ENCODE measurements at regions not wholly inside any gene's neighbourhood (a gene's known extent, or its start where the extent isn't known, plus 50 kb on each side); places are given as distances from the start of the nearest gene placed in this dataset.
A peak's percentile ranks its signal among the peaks of the same experiment; 100 is the strongest.

- no peaks in the 10 kb centered on the region for H3K4me1 ChIP-seq
- H3K4me3 ChIP-seq, result no peak overlapping the region
- DNase-seq (ENCODE audit: low spot score in 2 of 2), result no peak
- H3K27ac ChIP-seq, result no peak overlapping the region
- H3K36me3 ChIP-seq, result no peaks in the 10 kb centered on the region
- peaks cover 16% of the 10 kb centered on the region for H3K9me3 ChIP-seq
- no peaks in the 10 kb centered on the region for H3K27me3 ChIP-seq
- TF ChIP-seq POLR2AphosphoS5 (IDR thresholded peaks at IDR 0.05) (no peak), CTCF (IDR thresholded peaks at IDR 0.05) (no peak), POLR2A (IDR thresholded peaks at IDR 0.05) (no peak), EP300 (IDR thresholded peaks at IDR 0.05) (no peak)
- WGBS, result 83% methylated on average over 1 of the region's 1 CpG
Observed at GRCh38 chr4:163660636-163661035, 166.1 kb downstream of the TMA16 start.

DNA sequence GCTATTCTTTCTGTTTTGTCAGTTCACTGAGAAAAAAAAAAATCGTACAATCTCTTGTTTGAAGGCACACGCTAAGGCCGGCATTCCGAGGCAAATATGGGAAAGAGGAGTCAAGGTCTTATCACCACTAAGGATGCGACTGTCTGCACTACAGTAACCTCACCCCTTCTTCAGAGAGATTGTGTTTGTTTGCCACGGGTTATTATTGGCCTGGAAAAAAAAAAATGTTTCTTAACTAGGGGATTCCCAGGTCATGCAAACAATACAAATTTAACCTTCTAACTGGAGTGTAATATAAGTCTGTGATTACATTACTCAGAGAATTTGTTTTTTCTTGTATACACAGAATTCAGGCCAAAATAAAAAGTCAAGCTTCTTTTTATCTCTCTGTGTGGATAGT, 168.3 kb downstream of the TMA16 start:
- no peak for TF ChIP-seq POLR2A (IDR thresholded peaks at IDR 0.05)
- no peak for TF ChIP-seq CTCF (IDR thresholded peaks at IDR 0.05)
- TF ChIP-seq POLR2AphosphoS5 (IDR thresholded peaks at IDR 0.05), result no peak
- TF ChIP-seq EP300 (IDR thresholded peaks at IDR 0.05), result no peak
- no peak overlapping the region for H3K4me3 ChIP-seq
- H3K27me3 ChIP-seq, result no peaks in the 10 kb centered on the region
- no peak for DNase-seq (ENCODE audit: low spot score in 2 of 2)
- no peak overlapping the region for H3K27ac ChIP-seq
- peaks cover 6% of the 10 kb centered on the region for H3K9me3 ChIP-seq
- WGBS, result 76% methylated on average over 6 of the region's 6 CpGs
- H3K4me1 ChIP-seq, result no peaks in the 10 kb centered on the region
- H3K36me3 ChIP-seq, result no peaks in the 10 kb centered on the region

DNA sequence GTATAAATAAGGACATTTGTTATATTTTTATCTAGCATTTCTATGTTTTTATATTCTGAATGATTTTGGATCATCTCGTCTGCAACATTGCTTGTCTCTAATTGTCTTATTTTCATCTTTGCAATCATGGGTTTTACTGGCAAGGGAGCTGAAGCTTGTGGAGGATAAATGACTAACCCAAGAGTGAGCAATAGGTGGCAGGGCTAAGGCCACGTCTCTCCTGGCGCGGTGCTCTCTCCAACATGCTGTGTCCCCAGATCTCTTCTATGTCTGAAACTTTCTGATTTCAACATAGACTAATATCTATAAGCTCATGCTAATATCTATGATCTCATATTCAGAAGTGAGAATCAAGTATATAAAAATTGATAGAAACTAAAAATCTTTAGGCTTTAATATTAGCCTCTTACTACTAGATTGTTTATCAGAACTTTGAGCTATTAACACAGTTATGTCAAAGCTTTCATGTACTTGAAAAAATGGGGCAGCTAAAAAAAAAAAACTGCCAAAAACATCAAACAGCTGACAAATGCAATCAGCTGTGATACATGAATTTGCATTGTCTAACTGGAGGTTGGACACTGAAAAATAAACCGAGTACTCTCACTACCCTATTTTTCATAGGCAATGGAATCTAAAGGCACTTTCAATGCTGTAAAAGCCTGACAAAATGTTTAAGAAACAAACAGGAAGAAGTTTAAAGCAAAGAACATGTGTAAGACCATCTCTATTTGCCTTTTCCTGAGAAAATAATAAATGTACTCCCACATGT, 169.2 kb downstream of the TMA16 start:
- no peaks in the 10 kb centered on the region for H3K9me3 ChIP-seq
- H3K4me3 ChIP-seq, result no peak overlapping the region
- DNase-seq (ENCODE audit: low spot score in 2 of 2), result no peak
- no peaks in the 10 kb centered on the region for H3K4me1 ChIP-seq
- 83% methylated on average over 5 of the region's 5 CpGs for WGBS
- H3K27me3 ChIP-seq, result no peaks in the 10 kb centered on the region
- TF ChIP-seq POLR2A (IDR thresholded peaks at IDR 0.05), result no peak
- TF ChIP-seq POLR2AphosphoS5 (IDR thresholded peaks at IDR 0.05), result no peak
- TF ChIP-seq EP300 (IDR thresholded peaks at IDR 0.05), result no peak
- H3K27ac ChIP-seq, result no peak overlapping the region
- no peaks in the 10 kb centered on the region for H3K36me3 ChIP-seq

DNA sequence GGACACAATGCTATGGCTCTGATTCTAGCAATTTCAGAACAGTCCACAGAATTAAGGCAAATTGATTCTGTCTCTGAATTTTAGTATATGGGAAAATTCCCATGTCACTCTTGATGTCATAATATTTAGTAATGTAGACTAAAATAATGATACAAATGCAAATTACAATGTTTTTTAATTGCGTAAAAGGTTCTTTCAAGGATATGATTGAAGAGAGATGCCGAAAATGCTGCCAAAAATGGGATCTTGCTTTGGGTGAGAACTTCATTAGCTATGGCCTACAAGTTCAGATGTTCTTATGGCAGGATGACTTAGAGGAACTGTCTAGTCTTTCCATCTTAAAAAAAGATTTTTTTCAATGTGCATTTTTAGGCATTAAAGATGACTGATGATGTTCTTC, 170.6 kb downstream of the TMA16 start:
- Histone ChIP-seq H3K27me3 (no peaks in the 10 kb centered on the region), H3K36me3 (no peaks in the 10 kb centered on the region), H3K4me3 (no peak overlapping the region), H3K27ac (no peak overlapping the region), H3K4me1 (no peaks in the 10 kb centered on the region), H3K9me3 (no peaks in the 10 kb centered on the region)
- WGBS, result 90% methylated on average over 2 of the region's 2 CpGs
- TF ChIP-seq CTCF (IDR thresholded peaks at IDR 0.05) (no peak), EP300 (IDR thresholded peaks at IDR 0.05) (no peak), POLR2AphosphoS5 (IDR thresholded peaks at IDR 0.05) (no peak), POLR2A (IDR thresholded peaks at IDR 0.05) (no peak)
- no peak for DNase-seq (ENCODE audit: low spot score in 2 of 2)

GRCh38 chr4:163665521-163666331, 171.2 kb downstream of the TMA16 start:
- Histone ChIP-seq H3K9me3 (no peaks in the 10 kb centered on the region), H3K36me3 (no peaks in the 10 kb centered on the region), H3K4me3 (no peak overlapping the region), H3K27me3 (no peaks in the 10 kb centered on the region), H3K4me1 (no peaks in the 10 kb centered on the region), H3K27ac (peak overlapping the region; percentile 2)
- WGBS, result 78% methylated on average over 9 of the region's 9 CpGs
- DNase-seq (ENCODE audit: low spot score in 2 of 2), result no peak
- TF ChIP-seq CTCF (IDR thresholded peaks at IDR 0.05) (no peak), EP300 (IDR thresholded peaks at IDR 0.05) (no peak), POLR2AphosphoS5 (IDR thresholded peaks at IDR 0.05) (no peak), POLR2A (IDR thresholded peaks at IDR 0.05) (no peak)

All from suprapubic skin (tissue), 4 donors.